Central memory CD8-positive, alpha-beta T cell (primary cell): ENCODE measurements at regions not wholly inside any gene's neighbourhood (a gene's known extent, or its start where the extent isn't known, plus 50 kb on each side); places are given as distances from the start of the nearest gene placed in this dataset.
A peak's percentile ranks its signal among the peaks of the same experiment; 100 is the strongest.
"Not testable (repeated sequence)": the region's sequence is repeated elsewhere in the genome, so short reads cannot be mapped to it uniquely, and the experiment has no call there.

Source experiments
- ATAC-seq: fragments of 150-1000 bp; cut with Tn5 transposase; replicated peaks from 2 replicates; pipeline ENCODE4 v1.10.0; 2022; ENCODE audit warnings: mild to moderate bottlenecking, moderate FRiP score, moderate number of reproducible peaks; ENCODE audit not compliant: poor library complexity, severe bottlenecking; ENCODE audit errors: extremely low read depth
- DNase-seq, 2 donors: peaks; one replicate each; pipeline ENCODE4 v3.0.0; 2021; ENCODE audit warnings: low spot score in 2 of 2
- H3K27ac Mint-ChIP-seq: one replicate; pipeline ENCODE4 v1.8.0; 2022; ENCODE audit warnings: low read depth, mild to moderate bottlenecking, moderate library complexity, mixed read lengths
- H3K27me3 Mint-ChIP-seq: one replicate; pipeline ENCODE4 v1.8.0; 2022; ENCODE audit warnings: mixed read lengths
- H3K36me3 Mint-ChIP-seq: one replicate; pipeline ENCODE4 v1.8.0; 2022; ENCODE audit warnings: mild to moderate bottlenecking, moderate library complexity, mixed read lengths; ENCODE audit not compliant: insufficient read depth
- H3K4me1 Mint-ChIP-seq: one replicate; pipeline ENCODE4 v1.8.0; 2022; ENCODE audit warnings: mixed read lengths
- H3K4me3 Mint-ChIP-seq: one replicate; pipeline ENCODE4 v1.8.0; 2022; ENCODE audit warnings: mild to moderate bottlenecking, moderate library complexity, mixed read lengths
- H3K9me3 Mint-ChIP-seq: one replicate; pipeline ENCODE4 v1.8.0; 2022; ENCODE audit warnings: mixed read lengths

DNA sequence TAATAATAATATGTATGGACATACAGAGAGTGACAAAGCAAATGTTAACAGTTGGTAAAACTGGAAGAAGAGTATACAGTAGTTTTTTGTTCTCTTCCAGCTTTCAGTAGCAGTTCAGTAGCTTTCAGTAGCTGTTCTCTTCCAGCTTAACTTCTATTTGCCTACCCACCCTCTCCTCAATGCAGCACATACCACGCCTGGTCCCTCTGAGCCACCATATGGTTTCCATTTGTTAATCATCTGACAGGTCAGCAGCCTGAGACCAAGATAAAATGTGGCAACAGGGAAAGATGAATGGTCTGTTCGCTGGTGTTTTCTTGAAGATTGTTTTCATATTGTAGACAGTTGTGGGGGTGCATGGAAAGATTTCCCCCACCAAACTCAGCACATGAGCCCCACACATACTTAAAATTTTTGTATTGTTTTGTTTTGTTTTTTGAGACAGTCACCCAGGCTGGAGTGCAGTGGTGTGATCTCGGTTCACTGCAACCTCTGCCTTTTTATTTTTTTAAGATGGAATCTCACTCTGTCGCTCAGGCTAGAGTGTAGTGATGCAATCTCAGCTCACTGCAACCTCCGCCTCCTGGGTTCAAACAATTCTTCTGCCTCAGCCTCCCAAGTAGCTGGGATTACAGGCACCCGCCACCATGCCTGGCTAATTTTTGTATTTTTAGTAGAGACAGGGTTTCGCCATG lies 56.8 kb downstream of the ATP6V0E2 start:
- not testable (repeated sequence) for H3K4me3 Mint-ChIP-seq, H3K27ac Mint-ChIP-seq, H3K9me3 Mint-ChIP-seq, DNase-seq, ATAC-seq, H3K4me1 Mint-ChIP-seq, H3K27me3 Mint-ChIP-seq, H3K36me3 Mint-ChIP-seq

DNA sequence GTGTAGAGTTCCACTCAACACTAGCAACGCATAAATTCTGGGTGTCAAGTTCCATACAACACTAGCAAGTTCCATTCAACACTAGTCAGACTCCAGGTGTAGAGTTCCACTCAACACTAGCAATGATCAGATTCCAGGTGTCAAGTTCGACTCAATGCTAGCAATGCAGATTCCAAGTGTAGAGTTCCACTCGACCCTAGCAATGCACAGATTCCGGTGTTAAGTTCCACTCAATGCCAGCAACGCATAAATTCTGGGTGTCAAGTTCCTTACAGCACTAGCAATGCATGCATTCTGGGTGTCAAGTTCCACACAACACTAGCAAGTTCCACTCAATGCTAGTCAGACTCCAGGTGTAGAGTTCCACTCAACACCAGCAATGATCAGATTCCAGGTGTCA lies 60.0 kb downstream of the ATP6V0E2 start:
- peaks cover 10% of the 10 kb centered on the region for H3K27me3 Mint-ChIP-seq
- H3K36me3 Mint-ChIP-seq, ATAC-seq, H3K9me3 Mint-ChIP-seq, H3K4me1 Mint-ChIP-seq, H3K27ac Mint-ChIP-seq, DNase-seq, H3K4me3 Mint-ChIP-seq: not testable (repeated sequence)

DNA sequence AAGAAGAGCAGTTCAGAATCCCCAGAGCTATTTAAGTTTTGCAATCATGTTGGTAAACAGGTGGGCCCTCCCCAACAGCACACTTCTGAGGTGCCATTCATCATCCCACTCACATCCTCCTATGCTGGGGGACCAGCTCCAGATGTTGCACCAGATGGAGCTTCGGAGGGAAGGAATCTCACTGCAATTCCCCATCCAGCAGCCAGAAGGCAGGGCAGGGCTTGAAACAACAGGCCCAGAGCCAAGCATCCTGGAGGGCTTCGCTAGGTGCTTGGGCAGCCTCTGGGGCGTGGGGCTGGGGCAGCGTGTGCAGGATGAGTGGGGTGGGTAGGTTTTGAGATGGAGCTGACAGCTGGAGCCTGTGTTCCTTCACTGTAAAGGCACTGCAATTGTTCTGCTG lies 73.6 kb downstream of the ATP6V0E2 start:
- H3K4me3 Mint-ChIP-seq, H3K27ac Mint-ChIP-seq, ATAC-seq, H3K9me3 Mint-ChIP-seq, H3K4me1 Mint-ChIP-seq, H3K27me3 Mint-ChIP-seq, H3K36me3 Mint-ChIP-seq, DNase-seq: not testable (repeated sequence)

GRCh38 chr7:149948444-149948843 lies 74.7 kb downstream of the ATP6V0E2 start:
- DNase-seq, H3K36me3 Mint-ChIP-seq, H3K27ac Mint-ChIP-seq, ATAC-seq, H3K4me1 Mint-ChIP-seq, H3K4me3 Mint-ChIP-seq, H3K9me3 Mint-ChIP-seq, H3K27me3 Mint-ChIP-seq: not testable (repeated sequence)

- not testable (repeated sequence) for H3K4me3 Mint-ChIP-seq, H3K27ac Mint-ChIP-seq
Observed at GRCh38 chr7:149949863-149950577, 76.3 kb downstream of the ATP6V0E2 start.

DNA sequence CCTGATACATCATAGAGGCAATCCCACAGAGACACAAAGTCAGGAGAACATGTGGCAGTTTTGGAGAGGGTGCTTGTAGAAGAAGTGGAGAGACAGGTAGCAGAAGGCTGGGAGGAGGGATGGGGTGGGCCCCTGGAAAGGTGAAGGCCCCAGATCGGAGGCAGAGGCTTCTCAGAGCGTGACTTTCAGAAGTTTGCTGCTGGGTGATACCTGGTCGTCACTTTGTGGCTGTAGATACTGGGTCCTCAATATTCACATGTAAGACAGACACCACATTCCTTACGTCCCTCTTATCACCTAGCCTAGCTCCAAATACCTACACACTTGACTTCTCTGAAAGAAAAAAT lies 76.8 kb downstream of the ATP6V0E2 start:
- not testable (repeated sequence) for H3K9me3 Mint-ChIP-seq, ATAC-seq, H3K27me3 Mint-ChIP-seq, DNase-seq, H3K4me3 Mint-ChIP-seq, H3K36me3 Mint-ChIP-seq, H3K27ac Mint-ChIP-seq, H3K4me1 Mint-ChIP-seq

More at GRCh38 chr7:149949863-149950577, 76.3 kb downstream of the ATP6V0E2 start:
- peak; percentile 32 for ATAC-seq
- H3K36me3 Mint-ChIP-seq, H3K4me1 Mint-ChIP-seq, DNase-seq, H3K27me3 Mint-ChIP-seq, H3K9me3 Mint-ChIP-seq: not testable (repeated sequence)

GRCh38 chr7:149951579-149951978 lies 77.8 kb downstream of the ATP6V0E2 start:
- H3K27ac Mint-ChIP-seq, H3K4me3 Mint-ChIP-seq, ATAC-seq: not testable (repeated sequence)

GRCh38 chr7:149958880-149959279 lies 85.1 kb downstream of the ATP6V0E2 start:
- H3K4me3 Mint-ChIP-seq, H3K27me3 Mint-ChIP-seq, ATAC-seq, H3K27ac Mint-ChIP-seq, H3K36me3 Mint-ChIP-seq, DNase-seq: not testable (repeated sequence)
- peaks cover 11% of the 10 kb centered on the region for H3K4me1 Mint-ChIP-seq
- H3K9me3 Mint-ChIP-seq: peaks cover 15% of the 10 kb centered on the region

More at GRCh38 chr7:149951579-149951978, 77.8 kb downstream of the ATP6V0E2 start:
- DNase-seq, H3K9me3 Mint-ChIP-seq, H3K4me1 Mint-ChIP-seq, H3K27me3 Mint-ChIP-seq, H3K36me3 Mint-ChIP-seq: not testable (repeated sequence)

DNA sequence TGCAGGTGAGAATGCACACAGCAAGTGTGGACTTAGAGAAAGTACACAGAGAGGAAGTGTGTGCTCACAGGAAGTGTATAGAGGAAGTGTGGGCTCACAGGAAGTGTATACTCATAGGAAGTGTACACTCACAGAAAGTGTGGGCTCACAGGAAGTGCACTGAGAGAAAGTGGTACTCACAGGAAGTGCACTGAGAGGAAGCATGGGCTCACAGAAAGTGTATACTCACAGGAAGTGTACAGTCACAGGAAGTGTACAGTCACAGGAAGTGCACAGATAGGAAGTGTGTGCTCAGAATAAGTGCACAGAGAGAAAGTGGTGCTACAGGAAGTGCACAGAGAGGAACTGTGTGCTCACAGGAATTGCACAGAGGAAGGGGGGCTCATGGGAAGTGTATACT lies 87.1 kb downstream of the ATP6V0E2 start:
- DNase-seq, H3K27me3 Mint-ChIP-seq, H3K36me3 Mint-ChIP-seq, H3K4me3 Mint-ChIP-seq: not testable (repeated sequence)
- peak; percentile 59 for ATAC-seq
- Mint-ChIP-seq H3K4me1 (peaks cover 11% of the 10 kb centered on the region), H3K9me3 (peaks cover 15% of the 10 kb centered on the region), H3K27ac (peak overlapping the region; percentile 74)

DNA sequence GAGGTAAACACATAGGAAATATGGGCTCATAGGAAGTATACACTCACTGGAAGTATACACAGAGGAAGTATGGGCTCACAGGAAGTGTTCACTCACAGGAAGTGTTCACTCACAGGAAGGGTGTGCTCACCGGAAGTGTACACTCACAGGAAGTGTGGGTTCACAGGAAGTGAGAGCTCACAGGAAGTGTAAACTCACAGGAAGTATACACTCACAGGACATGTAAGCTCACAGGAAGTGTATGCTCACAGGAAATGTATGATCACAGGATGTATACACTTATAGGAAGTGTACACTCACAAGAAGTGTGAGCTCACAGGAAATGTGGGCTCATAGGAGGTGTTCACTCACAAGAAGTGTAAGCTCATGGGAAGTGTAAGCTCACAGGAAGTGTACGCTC lies 88.1 kb downstream of the ATP6V0E2 start:
- H3K27me3 Mint-ChIP-seq, H3K4me3 Mint-ChIP-seq, H3K36me3 Mint-ChIP-seq, DNase-seq: not testable (repeated sequence)
- Mint-ChIP-seq H3K4me1 (peaks cover 11% of the 10 kb centered on the region), H3K27ac (peak overlapping the region; percentile 74), H3K9me3 (peaks cover 15% of the 10 kb centered on the region)
- ATAC-seq: peak; percentile 52

GRCh38 chr7:149962685-149963319 lies 89.0 kb downstream of the ATP6V0E2 start:
- not testable (repeated sequence) for H3K4me3 Mint-ChIP-seq, H3K27ac Mint-ChIP-seq

GRCh38 chr7:149963985-149964384 lies 90.2 kb downstream of the ATP6V0E2 start:
- H3K36me3 Mint-ChIP-seq, ATAC-seq, DNase-seq: not testable (repeated sequence)

More at GRCh38 chr7:149962685-149963319, 89.0 kb downstream of the ATP6V0E2 start:
- not testable (repeated sequence) for H3K36me3 Mint-ChIP-seq, DNase-seq, ATAC-seq, H3K27me3 Mint-ChIP-seq
- Mint-ChIP-seq H3K9me3 (peaks cover 15% of the 10 kb centered on the region), H3K4me1 (peaks cover 11% of the 10 kb centered on the region)

GRCh38 chr7:149966444-149966843 lies 92.7 kb downstream of the ATP6V0E2 start:
- not testable (repeated sequence) for ATAC-seq, H3K27me3 Mint-ChIP-seq, H3K36me3 Mint-ChIP-seq, H3K27ac Mint-ChIP-seq, H3K4me3 Mint-ChIP-seq, H3K9me3 Mint-ChIP-seq, DNase-seq, H3K4me1 Mint-ChIP-seq

More at GRCh38 chr7:149963985-149964384, 90.2 kb downstream of the ATP6V0E2 start:
- H3K4me3 Mint-ChIP-seq, H3K27me3 Mint-ChIP-seq, H3K27ac Mint-ChIP-seq: not testable (repeated sequence)
- peaks cover 15% of the 10 kb centered on the region for H3K9me3 Mint-ChIP-seq
- peaks cover 11% of the 10 kb centered on the region for H3K4me1 Mint-ChIP-seq
